IMR-90 (cell line): ENCODE measurements at regions not wholly inside any gene's neighbourhood (a gene's known extent, or its start where the extent isn't known, plus 50 kb on each side); places are given as distances from the start of the nearest gene placed in this dataset.

Experiments
- ATAC-seq: fragments of 200-7000 bp; cut with Tn5 transposase; 2 replicates; pipeline ENCODE4 v1.9.1; 2020; ENCODE audit warnings: low read depth, mild to moderate bottlenecking, moderate library complexity
- BruUV-seq: library from RNA; stranded (reverse); fragments of 400-500 nt; replicated peaks from 2 replicates; lab custom pipeline; 2021; lab: Mats Ljungman, UMichigan
- CTCF ChIA-PET: fragments of 300-600 bp; formaldehyde crosslinking; extraction: SDS; loops from one replicate; lab custom pipeline; 2021; ENCODE audit warnings: antibody characterized with exemption; lab: Yijun Ruan, JAX
- POLR2A ChIA-PET: fragments of 300-600 bp; sonication (Branson Sonifier 250); formaldehyde crosslinking; loops from one replicate; lab custom pipeline; 2022; ENCODE audit warnings: antibody characterized with exemption; ENCODE audit not compliant: unreplicated experiment; lab: Charles Lee
- DNase-seq: peaks from one replicate; pipeline ENCODE4 v3.0.0; 2013
- H2AFZ ChIP-seq: replicated peaks from 2 replicates; pipeline ENCODE3; 2013; ENCODE audit warnings: low read length, mild to moderate bottlenecking; ENCODE audit not compliant: poor library complexity
- H2AK5ac ChIP-seq: 2 replicates; pipeline ENCODE4 v1.6.1; 2013; ENCODE audit warnings: low read depth, low read length, inconsistent platforms
- H2AK9ac ChIP-seq: replicated peaks from 2 replicates; pipeline ENCODE3; 2013; ENCODE audit warnings: mild to moderate bottlenecking, low read depth, low read length, moderate library complexity; ENCODE audit not compliant: poor library complexity
- H2BK120ac ChIP-seq: 2 replicates; pipeline ENCODE4 v1.6.1; 2013; ENCODE audit warnings: low read depth, low read length, inconsistent platforms
- H2BK15ac ChIP-seq: 3 replicates; pipeline ENCODE4 v1.6.1; 2013; ENCODE audit warnings: low read depth, low read length, inconsistent platforms
- H2BK20ac ChIP-seq: 2 replicates; pipeline ENCODE4 v1.6.1; 2013; ENCODE audit warnings: low read depth, mild to moderate bottlenecking, inconsistent platforms, low read length, moderate library complexity
- H2BK5ac ChIP-seq: 2 replicates; pipeline ENCODE4 v1.6.1; 2013; ENCODE audit warnings: mild to moderate bottlenecking, low read depth, low read length, inconsistent platforms; ENCODE audit not compliant: poor library complexity, severe bottlenecking
- H3K14ac ChIP-seq: replicated peaks from 2 replicates; pipeline ENCODE4 v1.6.1; 2013; ENCODE audit warnings: low read depth, low read length, inconsistent platforms
- H3K18ac ChIP-seq: 2 replicates; pipeline ENCODE4 v1.6.1; 2013; ENCODE audit warnings: low read depth, low read length, control low read depth
- H3K23ac ChIP-seq: 2 replicates; pipeline ENCODE4 v1.6.1; 2013; ENCODE audit warnings: low read depth, low read length, inconsistent platforms
- H3K27ac ChIP-seq: 2 replicates; pipeline ENCODE4 v1.5.1; 2013; ENCODE audit warnings: mild to moderate bottlenecking, control low read depth, low read length; ENCODE audit not compliant: insufficient read depth
- H3K27me3 ChIP-seq: 2 replicates; pipeline ENCODE4 v1.6.1; 2013; ENCODE audit warnings: low read length; ENCODE audit not compliant: control insufficient read depth, insufficient read depth
- H3K36me3 ChIP-seq: 2 replicates; pipeline ENCODE4 v1.6.1; 2013; ENCODE audit warnings: low read length, mixed read lengths; ENCODE audit not compliant: control insufficient read depth, insufficient read depth
- H3K4ac ChIP-seq: 2 replicates; pipeline ENCODE4 v1.6.1; 2013; ENCODE audit warnings: low read depth, low read length, inconsistent platforms
- H3K4me1 ChIP-seq: 2 replicates; pipeline ENCODE4 v1.6.1; 2013; ENCODE audit warnings: low read length, mixed read lengths; ENCODE audit not compliant: control insufficient read depth, insufficient read depth
- H3K4me2 ChIP-seq: 2 replicates; pipeline ENCODE4 v1.6.1; 2013; ENCODE audit warnings: low read depth, mild to moderate bottlenecking, control low read depth, low read length, moderate library complexity
- H3K4me3 ChIP-seq: 2 replicates; pipeline ENCODE4 v1.5.1; 2013; ENCODE audit warnings: low read depth, mild to moderate bottlenecking, control low read depth, low read length, moderate library complexity; ENCODE audit not compliant: insufficient read depth
- H3K56ac ChIP-seq: 2 replicates; pipeline ENCODE4 v1.6.1; 2013; ENCODE audit warnings: low read length, inconsistent platforms; ENCODE audit not compliant: insufficient read depth; ENCODE audit errors: extremely low read depth
- H3K79me1 ChIP-seq, 2 experiments: 2 replicates each; pipeline ENCODE4 v1.6.1; 2013; ENCODE audit warnings: low read length in 2 of 2, inconsistent platforms in 1 of 2, low read depth in 1 of 2
- H3K9ac ChIP-seq: 2 replicates; pipeline ENCODE4 v1.6.1; 2013; ENCODE audit warnings: low read depth, low read length, control low read depth
- H3K9me1 ChIP-seq: 2 replicates; pipeline ENCODE4 v1.6.1; 2013; ENCODE audit warnings: low read length, inconsistent platforms; ENCODE audit not compliant: insufficient read depth
- H3K9me3 ChIP-seq: 2 replicates; pipeline ENCODE4 v1.6.1; 2013; ENCODE audit warnings: low read length; ENCODE audit not compliant: control insufficient read depth, insufficient read depth
- H4K20me1 ChIP-seq: 2 replicates; pipeline ENCODE4 v1.6.1; 2013; ENCODE audit warnings: low read length, inconsistent platforms; ENCODE audit not compliant: insufficient read depth
- H4K5ac ChIP-seq: 2 replicates; pipeline ENCODE4 v1.6.1; 2013; ENCODE audit warnings: mild to moderate bottlenecking, low read depth, low read length, control low read depth
- H4K8ac ChIP-seq, 2 experiments: 2 replicates each; pipeline ENCODE4 v1.6.1; 2013; ENCODE audit warnings: low read depth in 2 of 2, low read length in 2 of 2, control low read depth in 1 of 2, inconsistent platforms in 1 of 2
- H4K91ac ChIP-seq: 2 replicates; pipeline ENCODE4 v1.6.1; 2013; ENCODE audit warnings: low read depth, low read length, inconsistent platforms; ENCODE audit not compliant: insufficient read depth
- CEBPB ChIP-seq: IDR thresholded peaks from 2 replicates; pipeline ENCODE4 v1.6.1; 2012; ENCODE audit warnings: low read depth, low read length, improper control_type of control experiment
- CTCF ChIP-seq: conservative IDR thresholded peaks from 2 replicates; pipeline ENCODE4 v1.5.1; 2012; ENCODE audit warnings: mild to moderate bottlenecking, low read depth, low read length, improper control_type of control experiment
- USF2 ChIP-seq: fragments of 150-350 bp; IDR thresholded peaks from 2 replicates; pipeline ENCODE4 v1.6.1; 2017; ENCODE audit warnings: mild to moderate bottlenecking, antibody characterized with exemption, low read length, low read depth
- WGBS, 2 experiments: methylation state at CpG; one replicate each; pipeline versions ENCODE4 v1.1.5 to v1.1.7; 2013; ENCODE audit warnings: missing lambda C conversion rate in 2 of 2; ENCODE audit not compliant: insufficient read length in 1 of 2; ENCODE audit errors: extremely low coverage in 2 of 2; 5-methylcytosine and 5-hydroxymethylcytosine counted together
- dilution Hi-C: fragments of 300-500 bp; cut with HindIII; formaldehyde crosslinking; loops from one replicate; pipeline ENCODE4 v1.14.3; 2018; ENCODE audit warnings: low sequenced_read_pairs; ENCODE audit not compliant: unreplicated experiment
- in situ Hi-C: fragments of 300-500 bp; cut with MboI; formaldehyde crosslinking; loops from 3 replicates; pipeline ENCODE4 v1.14.3; 2019; ENCODE audit warnings: low sequenced_read_pairs, inconsistent platforms, mixed read lengths
- intact Hi-C: fragments of 100-400 bp; cut with micrococcal nuclease; formaldehyde crosslinking; loops from 2 replicates; pipeline ENCODE4 v1.10.0; 2022

GRCh38 chrX:52585892-52586291, 68.8 kb downstream of the SSX7 start:
- WGBS, 2 experiments, result no CpG with 5 or more reads among the region's 3 CpGs
- Histone ChIP-seq H2BK120ac (no peak overlapping the region), H3K4me3 (no peak overlapping the region), H3K4me2 (no peak overlapping the region), H4K8ac (no peak overlapping the region), H3K18ac (no peak overlapping the region), H2AFZ (no peak overlapping the region), H3K23ac (no peak overlapping the region), H3K4ac (no peak overlapping the region), H4K91ac (no peak overlapping the region), H3K56ac (no peak overlapping the region), H4K5ac (no peak overlapping the region), H3K9me3 (no peaks in the 10 kb centered on the region), H3K27me3 (peaks cover 16% of the 10 kb centered on the region), H3K27ac (no peak overlapping the region), H3K14ac (no peak overlapping the region), H2BK20ac (no peak overlapping the region), H3K79me1 (no peaks in the 10 kb centered on the region), H2AK5ac (no peak overlapping the region), H3K9me1 (no peaks in the 10 kb centered on the region), H2BK15ac (no peak overlapping the region), H3K9ac (no peak overlapping the region), H3K4me1 (no peaks in the 10 kb centered on the region), H2AK9ac (no peak overlapping the region), H3K36me3 (no peaks in the 10 kb centered on the region), H2BK5ac (no peak overlapping the region), H4K20me1 (no peaks in the 10 kb centered on the region)
- ChIA-PET POLR2A (no interaction called here), CTCF (no interaction called here)
- intact Hi-C loops, result no loop called here
- dilution Hi-C loops, result no loop called here
- DNase-seq (no peak), ATAC-seq (no peak)
- in situ Hi-C loops, result loop anchor here (25.0 kb wide), 1 partner anchor 401 kb away; no protein-coding TSS in a partner anchor
- no TSS peak for BruUV-seq
- TF ChIP-seq USF2, result no peak
- TF ChIP-seq CTCF, result no peak
- peak; percentile 88 for TF ChIP-seq CEBPB
